ENCODE measurements at regions not wholly inside any gene's neighbourhood (a gene's known extent, or its start where the extent isn't known, plus 50 kb on each side); places are given as distances from the start of the nearest gene placed in this dataset.

DNA sequence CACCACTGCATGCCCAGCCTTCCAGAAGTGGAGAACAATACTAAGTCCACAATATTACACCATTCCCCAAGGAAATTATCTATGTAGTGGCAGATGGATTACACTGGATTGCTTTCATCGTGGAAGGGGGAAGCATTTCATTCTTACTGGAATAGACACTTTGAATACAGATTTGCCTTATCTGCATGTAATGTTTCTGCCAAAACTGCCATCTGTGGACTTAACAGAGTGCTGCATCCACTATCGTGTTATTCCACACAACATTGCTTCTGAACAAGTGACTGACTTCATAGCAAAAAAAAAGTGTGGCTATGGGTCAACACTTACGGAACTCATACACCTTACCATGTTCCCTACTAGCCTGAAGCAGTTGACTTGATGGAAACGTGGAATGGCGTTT is 536.9 kb downstream of the BRINP1 start:
- no peak for TF ChIP-seq POLR2AphosphoS5 (IDR thresholded peaks at IDR 0.05; ENCODE audit: low read depth, low read length)
- no peak for TF ChIP-seq TAF1 (IDR thresholded peaks at IDR 0.05; ENCODE audit: borderline replicate concordance, insufficient read depth, low read length)
- TF ChIP-seq REST (IDR thresholded peaks at IDR 0.05; ENCODE audit: insufficient read depth in 1 of 2, low read depth in 2 of 2, low read length in 2 of 2): no peak
